Stimulated activated CD4-positive, alpha-beta T cell treated with anti-CD3 and anti-CD28 coated beads, Interleukin-4, amount 100 ng/mL, for 1 hour (primary cell): ENCODE measurements at regions not wholly inside any gene's neighbourhood (a gene's known extent, or its start where the extent isn't known, plus 50 kb on each side); places are given as distances from the start of the nearest gene placed in this dataset.
A peak's percentile ranks its signal among the peaks of the same experiment; 100 is the strongest.

ENCODE experiments used
- DNase-seq: peaks from one replicate; pipeline ENCODE4 v3.0.0-alpha.2; 2020

- DNase-seq = no peak
These were observed 149.5 kb upstream of the PTCH1 start for GRCh38 chr9:95666096-95666784.

- DNase-seq = no peak
These were observed 136.5 kb upstream of the PTCH1 start for GRCh38 chr9:95653246-95653645.

- no peak for DNase-seq
These were observed 133.9 kb upstream of the PTCH1 start for GRCh38 chr9:95650720-95651119.

- DNase-seq = no peak
These were observed 133.0 kb upstream of the PTCH1 start for GRCh38 chr9:95649801-95650213.

- no peak for DNase-seq
These were observed 131.5 kb upstream of the PTCH1 start for GRCh38 chr9:95648225-95648624.

GRCh38 chr9:95645992-95646391 lies 129.2 kb upstream of the PTCH1 start:
- no peak for DNase-seq

- DNase-seq = no peak
These were observed 128.8 kb upstream of the PTCH1 start for GRCh38 chr9:95645579-95645978.

- DNase-seq = no peak
These were observed 127.6 kb upstream of the PTCH1 start for GRCh38 chr9:95644377-95644776.

- no peak for DNase-seq
These were observed 126.8 kb upstream of the PTCH1 start for GRCh38 chr9:95643619-95644018.

GRCh38 chr9:95642189-95642588 lies 125.4 kb upstream of the PTCH1 start:
- DNase-seq = no peak

GRCh38 chr9:95641586-95641985 lies 124.8 kb upstream of the PTCH1 start:
- DNase-seq = no peak

GRCh38 chr9:95640336-95640735 lies 123.6 kb upstream of the PTCH1 start:
- no peak for DNase-seq

- DNase-seq = no peak
These were observed 119.4 kb upstream of the PTCH1 start for GRCh38 chr9:95635986-95636671.

GRCh38 chr9:95634536-95634935 lies 117.8 kb upstream of the PTCH1 start:
- no peak for DNase-seq

- no peak for DNase-seq
These were observed 117.3 kb upstream of the PTCH1 start for GRCh38 chr9:95634114-95634513.

GRCh38 chr9:95629585-95629984 lies 112.8 kb upstream of the PTCH1 start:
- no peak for DNase-seq

GRCh38 chr9:95627802-95628201 lies 111.0 kb upstream of the PTCH1 start:
- no peak for DNase-seq

- peak; percentile 46 for DNase-seq
These were observed 110.3 kb upstream of the PTCH1 start for GRCh38 chr9:95626885-95627558.

GRCh38 chr9:95626341-95626740 lies 109.6 kb upstream of the PTCH1 start:
- DNase-seq = no peak

GRCh38 chr9:95623640-95624039 lies 106.9 kb upstream of the PTCH1 start:
- no peak for DNase-seq

- DNase-seq = no peak
These were observed 104.0 kb upstream of the PTCH1 start for GRCh38 chr9:95620722-95621121.

- no peak for DNase-seq
These were observed 103.5 kb upstream of the PTCH1 start for GRCh38 chr9:95620314-95620713.

GRCh38 chr9:95615246-95615645 lies 98.5 kb upstream of the PTCH1 start:
- DNase-seq = no peak

- no peak for DNase-seq
These were observed 96.9 kb upstream of the PTCH1 start for GRCh38 chr9:95613670-95614069.
